ENCODE measurements at regions not wholly inside any gene's neighbourhood (a gene's known extent, or its start where the extent isn't known, plus 50 kb on each side); places are given as distances from the start of the nearest gene placed in this dataset.

DNA sequence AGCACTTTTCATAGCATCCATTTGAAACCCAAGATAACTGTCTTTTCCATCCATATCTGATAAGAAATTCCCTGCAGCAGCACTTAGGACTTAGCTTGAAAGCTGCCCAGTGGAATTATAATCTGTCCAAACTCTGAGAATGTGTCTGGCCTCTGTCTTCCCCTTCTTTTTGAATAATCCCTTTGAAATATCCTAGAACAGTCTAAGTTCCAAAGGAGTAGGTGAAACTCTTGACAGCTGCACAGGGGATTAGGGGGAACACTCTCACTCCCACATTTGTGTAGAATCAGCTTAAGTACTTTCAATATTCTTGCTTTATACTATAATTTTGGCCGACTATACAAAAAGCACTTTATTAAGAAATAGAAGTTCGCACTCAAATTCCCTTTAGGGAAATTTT lies 157.7 kb downstream of the PAPSS1 start:
- H3K4me2 ChIP-seq (replicated peaks; ENCODE audit: low read depth, low read length, poor library complexity, severe bottlenecking): no peak overlapping the region
- H3K79me2 ChIP-seq (ENCODE audit: control insufficient read depth, insufficient read depth, low read length): no peaks in the 10 kb centered on the region
- Mint-ChIP-seq H3K9me3 (ENCODE audit: insufficient read depth) (peaks cover 2% of the 10 kb centered on the region), H3K27me3 (peaks cover 3% of the 10 kb centered on the region), H3K4me1 (no peaks in the 10 kb centered on the region), H3K4me3 (no peak overlapping the region), H3K27ac (no peak overlapping the region)
- no peaks in the 10 kb centered on the region for H3K4me1 ChIP-seq (ENCODE audit: control insufficient read depth in 2 of 2, insufficient read depth in 2 of 2, low read length in 2 of 2)
- ATAC-seq (ENCODE audit: low read depth) (no peak), DNase-seq (no peak)
- no peak overlapping the region for H3K9ac ChIP-seq (ENCODE audit: low read length)
- WGBS (ENCODE audit: insufficient coverage): no CpG with 5 or more reads among the region's 2 CpGs
- no peak overlapping the region for H2AFZ ChIP-seq (ENCODE audit: insufficient read depth, low read depth, low read length, poor library complexity, severe bottlenecking)
- no peaks in the 10 kb centered on the region for H3K36me3 ChIP-seq (replicated peaks in 1 of 2; ENCODE audit: control extremely low read depth in 1 of 2, control insufficient read depth in 1 of 2, extremely low read depth in 1 of 2, insufficient read depth in 2 of 2, low read length in 1 of 2)
- no peak overlapping the region for H3K27ac ChIP-seq (ENCODE audit: low read length in 2 of 2)
- intact Hi-C loops (cut with micrococcal nuclease): no loop called here
- H4K20me1 ChIP-seq (ENCODE audit: control insufficient read depth, insufficient read depth, low read length, poor library complexity, severe bottlenecking): no peaks in the 10 kb centered on the region
- H3K4me3 ChIP-seq (ENCODE audit: control extremely low read depth in 1 of 5, extremely low read depth in 1 of 5, insufficient read depth in 1 of 5, low read depth in 2 of 5, low read length in 4 of 5): no peak overlapping the region
- no peaks in the 10 kb centered on the region for H3K27me3 ChIP-seq (replicated peaks in 1 of 4; ENCODE audit: control extremely low read depth in 1 of 4, control insufficient read depth in 3 of 4, insufficient read depth in 4 of 4, low read length in 3 of 4)
- TF ChIP-seq, protein P1, sequence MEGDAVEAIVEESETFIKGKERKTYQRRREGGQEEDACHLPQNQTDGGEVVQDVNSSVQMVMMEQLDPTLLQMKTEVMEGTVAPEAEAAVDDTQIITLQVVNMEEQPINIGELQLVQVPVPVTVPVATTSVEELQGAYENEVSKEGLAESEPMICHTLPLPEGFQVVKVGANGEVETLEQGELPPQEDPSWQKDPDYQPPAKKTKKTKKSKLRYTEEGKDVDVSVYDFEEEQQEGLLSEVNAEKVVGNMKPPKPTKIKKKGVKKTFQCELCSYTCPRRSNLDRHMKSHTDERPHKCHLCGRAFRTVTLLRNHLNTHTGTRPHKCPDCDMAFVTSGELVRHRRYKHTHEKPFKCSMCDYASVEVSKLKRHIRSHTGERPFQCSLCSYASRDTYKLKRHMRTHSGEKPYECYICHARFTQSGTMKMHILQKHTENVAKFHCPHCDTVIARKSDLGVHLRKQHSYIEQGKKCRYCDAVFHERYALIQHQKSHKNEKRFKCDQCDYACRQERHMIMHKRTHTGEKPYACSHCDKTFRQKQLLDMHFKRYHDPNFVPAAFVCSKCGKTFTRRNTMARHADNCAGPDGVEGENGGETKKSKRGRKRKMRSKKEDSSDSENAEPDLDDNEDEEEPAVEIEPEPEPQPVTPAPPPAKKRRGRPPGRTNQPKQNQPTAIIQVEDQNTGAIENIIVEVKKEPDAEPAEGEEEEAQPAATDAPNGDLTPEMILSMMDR (IDR thresholded peaks at IDR 0.05): no peak
- TF ChIP-seq EZH2 (IDR thresholded peaks at IDR 0.05; ENCODE audit: borderline replicate concordance, insufficient read depth, low read depth, low read length, poor library complexity, severe bottlenecking): no peak
- ChIA-PET POLR2A (no interaction called here), CTCF (no interaction called here)
- H3K9me3 ChIP-seq (ENCODE audit: control extremely low read depth in 1 of 3, control insufficient read depth in 2 of 3, insufficient read depth in 1 of 3, low read length in 2 of 3): peaks cover 0 to 1% (median 0%) of the 10 kb centered on the region in 3 donors

DNA sequence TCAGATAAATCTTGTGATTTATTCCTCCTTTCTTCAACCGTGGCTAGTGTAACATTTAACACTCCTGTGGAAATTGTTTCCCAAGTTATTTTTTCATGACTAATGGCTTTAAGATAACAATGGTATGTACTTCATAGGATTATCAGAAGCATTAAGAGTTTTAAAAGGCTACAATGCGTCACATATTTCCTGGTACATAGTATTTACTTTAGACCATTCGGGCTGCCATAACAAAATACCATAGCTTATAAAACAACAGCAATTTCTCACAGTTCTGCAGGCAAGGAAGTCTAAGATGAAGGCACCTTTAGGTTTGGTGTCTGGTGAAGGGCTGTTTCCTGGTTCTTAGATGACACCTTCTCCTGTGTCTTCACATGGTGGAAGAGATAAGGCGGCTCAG lies 158.6 kb downstream of the PAPSS1 start:
- no CpG with 5 or more reads among the region's 4 CpGs for WGBS (ENCODE audit: insufficient coverage)
- no peak overlapping the region for H3K27ac Mint-ChIP-seq
- H3K79me2 ChIP-seq (ENCODE audit: control insufficient read depth, insufficient read depth, low read length): no peaks in the 10 kb centered on the region
- CTCF ChIA-PET: no interaction called here
- peaks cover 3% of the 10 kb centered on the region for H3K27me3 Mint-ChIP-seq
- TF ChIP-seq EZH2 (IDR thresholded peaks at IDR 0.05; ENCODE audit: borderline replicate concordance, insufficient read depth, low read depth, low read length, poor library complexity, severe bottlenecking): no peak
- TF ChIP-seq, protein P1 (IDR thresholded peaks at IDR 0.05): no peak
- no peaks in the 10 kb centered on the region for H3K4me1 Mint-ChIP-seq
- H3K36me3 ChIP-seq (replicated peaks in 1 of 2; ENCODE audit: control extremely low read depth in 1 of 2, control insufficient read depth in 1 of 2, extremely low read depth in 1 of 2, insufficient read depth in 2 of 2, low read length in 1 of 2): no peaks in the 10 kb centered on the region
- H3K4me2 ChIP-seq (replicated peaks; ENCODE audit: low read depth, low read length, poor library complexity, severe bottlenecking): no peak overlapping the region
- no peak for ATAC-seq (ENCODE audit: low read depth)
- POLR2A ChIA-PET: no interaction called here
- no peak overlapping the region for H3K4me3 Mint-ChIP-seq
- no peak overlapping the region for H3K9ac ChIP-seq (ENCODE audit: low read length)
- no peak overlapping the region for H3K27ac ChIP-seq (ENCODE audit: low read length in 2 of 2)
- intact Hi-C loops (cut with micrococcal nuclease): no loop called here
- no peaks in the 10 kb centered on the region for H3K27me3 ChIP-seq (replicated peaks in 1 of 4; ENCODE audit: control extremely low read depth in 1 of 4, control insufficient read depth in 3 of 4, insufficient read depth in 4 of 4, low read length in 3 of 4)
- peaks cover 2% of the 10 kb centered on the region for H3K9me3 Mint-ChIP-seq (ENCODE audit: insufficient read depth)
- peaks cover 0 to 1% (median 0%) of the 10 kb centered on the region in 3 donors for H3K9me3 ChIP-seq (ENCODE audit: control extremely low read depth in 1 of 3, control insufficient read depth in 2 of 3, insufficient read depth in 1 of 3, low read length in 2 of 3)
- no peak for DNase-seq
- H2AFZ ChIP-seq (ENCODE audit: insufficient read depth, low read depth, low read length, poor library complexity, severe bottlenecking): no peak overlapping the region
- no peak overlapping the region for H3K4me3 ChIP-seq (ENCODE audit: control extremely low read depth in 1 of 5, extremely low read depth in 1 of 5, insufficient read depth in 1 of 5, low read depth in 2 of 5, low read length in 4 of 5)
- H4K20me1 ChIP-seq (ENCODE audit: control insufficient read depth, insufficient read depth, low read length, poor library complexity, severe bottlenecking): no peaks in the 10 kb centered on the region
- no peaks in the 10 kb centered on the region for H3K4me1 ChIP-seq (ENCODE audit: control insufficient read depth in 2 of 2, insufficient read depth in 2 of 2, low read length in 2 of 2)

Data from B cell (primary cell).